Breast epithelium (tissue), 4 donors: ENCODE measurements at regions not wholly inside any gene's neighbourhood (a gene's known extent, or its start where the extent isn't known, plus 50 kb on each side); places are given as distances from the start of the nearest gene placed in this dataset.

ENCODE experiments used
- DNase-seq, 2 donors: peaks; one replicate each; pipeline ENCODE4 v3.0.0-alpha.2; 2019; ENCODE audit warnings: low spot score in 2 of 2
- H3K27ac ChIP-seq, 2 donors: fragments of 200-600 bp; sonication (generic) in 1 of 2; one replicate each; pipeline ENCODE4 v1.5.1; 2016 to 2019; ENCODE audit warnings: mild to moderate bottlenecking in 1 of 2
- H3K27me3 ChIP-seq, 2 donors: fragments of 200-600 bp; sonication (generic) in 1 of 2; one replicate each; pipeline versions ENCODE4 v1.5.1 to v1.6.0; 2017 to 2019; ENCODE audit warnings: control low read depth in 1 of 2, mild to moderate bottlenecking in 1 of 2
- H3K36me3 ChIP-seq: fragments of 200-600 bp; one replicate; pipeline ENCODE4 v1.5.1; 2019
- H3K4me1 ChIP-seq, 2 donors: fragments of 200-600 bp; sonication (generic); one replicate each; pipeline ENCODE4 v1.5.1; 2016 to 2019; ENCODE audit warnings: control low read depth in 1 of 2
- H3K4me3 ChIP-seq, 3 donors: fragments of 200-600 bp; sonication (generic); 1 replicate in 2 of 3; 2 replicates in 1 of 3; pipeline ENCODE4 v1.5.1; 2016 to 2019; ENCODE audit warnings: mild to moderate bottlenecking in 3 of 3, moderate library complexity in 2 of 3
- H3K9me3 ChIP-seq, 2 donors: fragments of 200-600 bp; sonication (generic) in 1 of 2; one replicate each; pipeline ENCODE4 v1.5.1; 2016 to 2019; ENCODE audit warnings: control low read depth in 1 of 2
- CTCF ChIP-seq, 3 donors: fragments of 450-650 bp; IDR thresholded peaks; one replicate each; pipeline ENCODE4 v1.5.1; 2016 to 2017; ENCODE audit warnings: antibody characterized with exemption in 3 of 3, mild to moderate bottlenecking in 3 of 3, moderate library complexity in 3 of 3
- POLR2A ChIP-seq: fragments of 450-650 bp; IDR thresholded peaks from one replicate; pipeline ENCODE4 v1.6.1; 2016; ENCODE audit warnings: antibody characterized with exemption, mild to moderate bottlenecking, moderate library complexity
- POLR2AphosphoS5 ChIP-seq, 3 donors: sonication (generic); formaldehyde crosslinking; IDR thresholded peaks; one replicate each; pipeline ENCODE4 v1.6.1; 2017; ENCODE audit warnings: antibody characterized with exemption in 3 of 3
- intact Hi-C: fragments of 100-400 bp; cut with DNase I; formaldehyde crosslinking; loops from one replicate; pipeline ENCODE4 v1.15.1; 2023; ENCODE audit warnings: low total_unique reads

- H3K27ac ChIP-seq, result no peak overlapping the region
- DNase-seq, result no peak
- intact Hi-C loops, result no loop called here
- no peaks in the 10 kb centered on the region for H3K27me3 ChIP-seq
- no peak for TF ChIP-seq POLR2AphosphoS5 (IDR thresholded peaks at IDR 0.05)
- TF ChIP-seq CTCF (IDR thresholded peaks at IDR 0.05), result no peak
- TF ChIP-seq POLR2A, result no peak
- no peaks in the 10 kb centered on the region for H3K4me1 ChIP-seq
- no peaks in the 10 kb centered on the region for H3K36me3 ChIP-seq
- no peak overlapping the region for H3K4me3 ChIP-seq
- H3K9me3 ChIP-seq, result no peaks in the 10 kb centered on the region
Measured at GRCh38 chr4:81538716-81539427, 67.2 kb upstream of the RASGEF1B start.

DNA sequence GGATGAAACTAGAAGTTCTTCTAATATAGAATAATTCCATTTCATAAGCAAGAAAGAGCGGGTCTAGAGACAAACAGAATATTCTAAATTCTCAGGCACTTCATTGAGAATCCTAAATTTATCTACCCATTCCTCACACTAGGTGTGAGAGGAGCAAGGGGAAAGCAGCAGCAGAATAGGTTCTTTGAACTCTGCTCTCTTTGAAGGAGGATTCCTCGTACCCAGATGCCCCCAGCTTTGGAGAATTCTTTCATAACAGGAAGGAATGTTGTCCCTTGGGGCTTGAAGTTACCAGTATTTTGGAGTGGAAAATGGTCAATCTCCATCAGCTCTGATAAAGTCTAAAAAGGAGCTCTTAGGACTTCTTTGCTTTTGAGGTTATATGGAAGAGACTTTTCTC is 59.7 kb upstream of the RASGEF1B start:
- no peaks in the 10 kb centered on the region for H3K4me1 ChIP-seq
- H3K27me3 ChIP-seq, result no peaks in the 10 kb centered on the region
- intact Hi-C loops, result no loop called here
- no peak for DNase-seq
- H3K36me3 ChIP-seq, result no peaks in the 10 kb centered on the region
- H3K27ac ChIP-seq, result no peak overlapping the region
- no peak for TF ChIP-seq POLR2A
- no peak for TF ChIP-seq POLR2AphosphoS5 (IDR thresholded peaks at IDR 0.05)
- TF ChIP-seq CTCF (IDR thresholded peaks at IDR 0.05), result no peak
- H3K4me3 ChIP-seq, result no peak overlapping the region
- peaks cover 12 to 13% of the 10 kb centered on the region in 2 donors for H3K9me3 ChIP-seq

- DNase-seq, result no peak
- no peak overlapping the region for H3K4me3 ChIP-seq
- H3K36me3 ChIP-seq, result no peaks in the 10 kb centered on the region
- peaks cover 12 to 13% of the 10 kb centered on the region in 2 donors for H3K9me3 ChIP-seq
- TF ChIP-seq POLR2AphosphoS5 (IDR thresholded peaks at IDR 0.05) (no peak), POLR2A (no peak)
- intact Hi-C loops, result no loop called here
- H3K4me1 ChIP-seq, result no peaks in the 10 kb centered on the region
- no peaks in the 10 kb centered on the region for H3K27me3 ChIP-seq
- H3K27ac ChIP-seq, result no peak overlapping the region
Measured at GRCh38 chr4:81528979-81529378, 57.3 kb upstream of the RASGEF1B start.

DNA sequence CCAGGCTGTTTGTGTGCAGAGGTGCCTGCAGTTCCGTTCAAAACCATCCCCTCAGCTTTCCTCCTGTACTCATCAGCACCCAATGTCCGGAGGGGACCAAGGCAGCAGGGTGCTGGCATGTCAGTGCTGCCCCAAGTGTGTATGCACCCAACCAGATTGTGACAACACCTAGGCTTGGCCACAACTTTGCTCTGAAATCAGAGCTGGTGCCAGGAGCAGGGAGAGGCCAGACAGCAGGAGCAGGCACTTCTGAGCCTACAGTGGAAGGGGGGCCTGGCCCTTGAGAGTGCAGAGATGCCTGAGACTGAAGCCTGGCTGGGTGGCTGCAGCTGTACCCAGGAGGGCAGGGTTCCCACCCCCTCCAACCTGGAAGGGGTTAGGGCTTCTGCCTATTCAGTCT is 56.5 kb upstream of the RASGEF1B start:
- Histone ChIP-seq H3K27me3 (no peaks in the 10 kb centered on the region), H3K4me1 (no peaks in the 10 kb centered on the region), H3K27ac (no peak overlapping the region), H3K9me3 (peaks cover 12 to 13% of the 10 kb centered on the region in 2 donors), H3K36me3 (no peaks in the 10 kb centered on the region), H3K4me3 (no peak overlapping the region)
- TF ChIP-seq CTCF (IDR thresholded peaks at IDR 0.05) (no peak), POLR2A (no peak), POLR2AphosphoS5 (IDR thresholded peaks at IDR 0.05) (no peak)
- no peak for DNase-seq
- intact Hi-C loops, result no loop called here

DNA sequence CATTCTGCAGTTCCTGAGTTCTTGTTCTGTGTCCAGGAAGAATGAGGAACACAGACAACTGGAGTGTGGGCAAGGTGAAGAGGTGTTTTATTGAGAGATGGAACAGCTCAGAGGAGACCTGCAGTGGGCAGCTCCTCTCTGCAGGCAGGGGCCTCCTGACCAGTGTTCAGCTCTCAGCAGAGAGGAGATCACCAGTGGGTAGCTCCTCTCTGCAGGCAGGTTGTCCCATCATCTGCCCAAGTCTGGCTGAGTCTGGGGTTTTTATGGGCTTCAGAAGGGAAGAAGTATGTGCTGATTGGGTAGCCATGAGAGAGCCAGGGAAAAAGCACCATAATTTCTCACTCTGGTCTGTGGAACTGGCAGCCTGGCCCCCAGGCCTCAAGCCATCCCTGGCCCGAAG is 56.0 kb upstream of the RASGEF1B start:
- intact Hi-C loops, result no loop called here
- TF ChIP-seq POLR2AphosphoS5 (IDR thresholded peaks at IDR 0.05), result no peak
- no peak for TF ChIP-seq POLR2A
- TF ChIP-seq CTCF (IDR thresholded peaks at IDR 0.05), result no peak

More for the DNA sequence above, 56.0 kb upstream of the RASGEF1B start:
- H3K27ac ChIP-seq, result no peak overlapping the region
- no peaks in the 10 kb centered on the region for H3K4me1 ChIP-seq
- peaks cover 12 to 13% of the 10 kb centered on the region in 2 donors for H3K9me3 ChIP-seq
- H3K4me3 ChIP-seq, result no peak overlapping the region
- no peaks in the 10 kb centered on the region for H3K36me3 ChIP-seq
- no peaks in the 10 kb centered on the region for H3K27me3 ChIP-seq
- no peak for DNase-seq
